ENCODE measurements at regions not wholly inside any gene's neighbourhood (a gene's known extent, or its start where the extent isn't known, plus 50 kb on each side); places are given as distances from the start of the nearest gene placed in this dataset.

DNA sequence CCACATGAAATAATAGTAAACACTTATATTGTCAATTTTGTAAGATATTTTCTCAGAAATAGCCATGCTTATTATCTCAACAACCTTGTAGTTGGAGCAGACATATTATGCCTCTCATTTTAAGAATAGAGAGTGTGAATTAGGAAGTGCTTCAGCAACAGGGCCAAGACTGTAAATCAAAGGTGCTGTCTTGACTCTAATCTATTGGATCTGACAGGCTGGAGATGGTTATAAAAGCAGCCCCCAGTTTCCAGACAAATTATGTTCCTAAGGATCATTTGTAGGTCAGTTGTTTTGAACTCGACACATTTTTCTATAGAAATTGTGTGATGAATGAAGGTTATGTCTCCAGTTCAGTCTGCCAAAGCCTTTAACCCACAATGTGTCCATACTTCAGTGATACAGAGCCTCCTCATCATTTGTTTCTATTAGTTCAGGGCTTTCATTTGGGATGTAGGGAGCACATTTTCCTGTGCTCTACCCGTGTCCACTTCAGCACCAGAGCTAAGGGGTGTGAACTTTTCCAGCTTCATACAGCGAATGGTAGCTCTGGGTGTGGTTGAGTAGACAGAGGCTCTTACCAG is 284.8 kb upstream of the FBXO33 start:
- no peak overlapping the region for H2AFZ ChIP-seq (ENCODE audit: low read length)
- H3K27ac ChIP-seq (ENCODE audit: low read length), result no peak overlapping the region
- no peaks in the 10 kb centered on the region for H3K9me3 ChIP-seq (ENCODE audit: low read length)
- H3K4me1 ChIP-seq (ENCODE audit: low read length), result no peaks in the 10 kb centered on the region
- H3K4me2 ChIP-seq (ENCODE audit: low read depth, low read length, poor library complexity, severe bottlenecking), result no peak overlapping the region
- H3K36me3 ChIP-seq (ENCODE audit: insufficient read depth, low read length), result no peaks in the 10 kb centered on the region
- H3K79me2 ChIP-seq (ENCODE audit: low read length), result no peaks in the 10 kb centered on the region
- H3K27me3 ChIP-seq (ENCODE audit: low read length), result no peaks in the 10 kb centered on the region
- H3K9me2 ChIP-seq (replicated peaks; ENCODE audit: insufficient read depth, low read length), result no peaks in the 10 kb centered on the region
- H4K20me1 ChIP-seq (ENCODE audit: insufficient read depth, low read depth, low read length), result no peaks in the 10 kb centered on the region
- no peak for DNase-seq
- H3K4me3 ChIP-seq (ENCODE audit: low read length), result no peak overlapping the region
- no peak overlapping the region for H3K9ac ChIP-seq (ENCODE audit: low read length)

DNA sequence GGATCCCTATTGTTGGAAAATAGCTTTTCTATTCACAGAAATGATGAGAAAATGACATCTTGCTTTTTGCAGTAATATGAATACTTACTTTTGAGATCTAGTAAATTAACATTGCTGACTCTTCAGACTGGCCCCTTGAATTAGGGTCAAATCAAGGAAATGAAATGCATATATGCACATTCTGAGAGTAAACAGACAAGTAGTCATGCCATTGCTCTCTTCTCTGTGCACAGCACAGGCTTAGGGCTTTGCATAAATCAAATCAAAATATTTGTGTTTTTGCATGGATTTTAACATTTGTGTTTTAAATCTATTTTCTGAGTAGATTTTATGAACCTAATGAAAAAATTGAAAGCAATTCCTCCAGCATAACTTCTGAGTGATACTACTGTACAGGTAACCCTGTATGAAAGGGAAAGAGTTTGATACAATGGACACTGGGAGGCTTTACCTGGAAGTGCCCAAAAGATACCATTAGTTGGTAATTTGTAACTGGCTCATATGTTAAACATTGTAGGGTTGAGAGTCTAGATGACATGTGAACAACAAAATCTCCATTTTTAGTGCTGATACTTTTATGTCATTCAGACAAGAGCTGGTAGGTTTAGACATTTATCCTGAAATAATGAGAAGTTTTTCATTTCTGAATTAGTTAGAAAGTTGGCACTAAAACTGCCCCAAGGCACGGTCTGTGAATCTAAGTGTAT is 280.2 kb upstream of the FBXO33 start:
- Histone ChIP-seq H3K4me1 (ENCODE audit: low read length) (no peaks in the 10 kb centered on the region), H3K9me2 (replicated peaks; ENCODE audit: insufficient read depth, low read length) (no peaks in the 10 kb centered on the region), H3K79me2 (ENCODE audit: low read length) (no peaks in the 10 kb centered on the region), H3K36me3 (ENCODE audit: insufficient read depth, low read length) (no peaks in the 10 kb centered on the region), H3K4me3 (ENCODE audit: low read length) (no peak overlapping the region), H4K20me1 (ENCODE audit: insufficient read depth, low read depth, low read length) (no peaks in the 10 kb centered on the region), H3K27me3 (ENCODE audit: low read length) (no peaks in the 10 kb centered on the region), H3K27ac (ENCODE audit: low read length) (no peak overlapping the region), H2AFZ (ENCODE audit: low read length) (no peak overlapping the region), H3K4me2 (ENCODE audit: low read depth, low read length, poor library complexity, severe bottlenecking) (no peak overlapping the region), H3K9me3 (ENCODE audit: low read length) (no peaks in the 10 kb centered on the region), H3K9ac (ENCODE audit: low read length) (no peak overlapping the region)
- no peak for DNase-seq

DNA sequence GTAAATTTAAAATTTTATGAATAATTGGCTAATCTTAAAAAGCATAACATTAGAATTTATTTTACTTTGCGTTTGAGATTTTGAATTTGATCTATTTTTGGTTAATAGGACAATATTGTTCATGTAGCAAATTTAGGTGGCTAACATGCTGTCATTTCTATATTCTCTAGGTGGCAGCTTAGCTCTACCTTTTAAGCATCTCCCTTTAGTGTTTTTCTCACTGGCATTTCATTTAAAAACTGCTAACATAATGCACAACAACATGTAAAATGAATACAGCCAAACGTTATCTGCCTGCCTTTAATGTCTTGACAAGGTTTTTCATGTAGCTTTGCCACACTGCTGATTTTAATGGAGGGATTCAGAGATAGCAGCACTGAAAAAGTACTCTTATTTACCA is 272.4 kb upstream of the FBXO33 start:
- Histone ChIP-seq H2AFZ (ENCODE audit: low read length) (no peak overlapping the region), H3K36me3 (ENCODE audit: insufficient read depth, low read length) (no peaks in the 10 kb centered on the region), H3K27me3 (ENCODE audit: low read length) (no peaks in the 10 kb centered on the region), H3K27ac (ENCODE audit: low read length) (no peak overlapping the region), H3K9me3 (ENCODE audit: low read length) (no peaks in the 10 kb centered on the region), H3K4me2 (ENCODE audit: low read depth, low read length, poor library complexity, severe bottlenecking) (no peak overlapping the region), H3K4me3 (ENCODE audit: low read length) (no peak overlapping the region), H3K9ac (ENCODE audit: low read length) (no peak overlapping the region), H3K79me2 (ENCODE audit: low read length) (no peaks in the 10 kb centered on the region), H3K4me1 (ENCODE audit: low read length) (no peaks in the 10 kb centered on the region), H4K20me1 (ENCODE audit: insufficient read depth, low read depth, low read length) (no peaks in the 10 kb centered on the region), H3K9me2 (replicated peaks; ENCODE audit: insufficient read depth, low read length) (no peaks in the 10 kb centered on the region)
- DNase-seq, result no peak

DNA sequence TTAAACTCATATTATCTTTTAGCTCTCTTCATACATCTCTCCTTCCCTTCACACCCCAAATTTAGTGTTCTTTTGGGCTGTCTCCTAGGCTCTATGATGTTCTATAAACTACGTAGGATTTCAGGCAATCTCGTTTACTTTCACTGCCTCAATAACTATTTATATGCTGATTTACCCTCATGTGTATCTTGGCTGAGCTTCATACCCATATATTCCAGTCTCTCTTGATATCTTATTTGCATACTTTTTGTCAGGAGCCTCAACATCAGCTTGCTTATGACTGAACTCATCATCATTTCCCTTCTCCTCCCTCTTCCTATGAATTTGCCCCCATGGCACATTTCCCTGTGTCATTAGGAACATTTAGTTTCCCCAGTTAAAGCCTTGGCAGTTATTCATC is 262.1 kb upstream of the FBXO33 start:
- DNase-seq, result no peak
- Histone ChIP-seq H3K79me2 (ENCODE audit: low read length) (no peaks in the 10 kb centered on the region), H3K9me3 (ENCODE audit: low read length) (no peaks in the 10 kb centered on the region)

DNA sequence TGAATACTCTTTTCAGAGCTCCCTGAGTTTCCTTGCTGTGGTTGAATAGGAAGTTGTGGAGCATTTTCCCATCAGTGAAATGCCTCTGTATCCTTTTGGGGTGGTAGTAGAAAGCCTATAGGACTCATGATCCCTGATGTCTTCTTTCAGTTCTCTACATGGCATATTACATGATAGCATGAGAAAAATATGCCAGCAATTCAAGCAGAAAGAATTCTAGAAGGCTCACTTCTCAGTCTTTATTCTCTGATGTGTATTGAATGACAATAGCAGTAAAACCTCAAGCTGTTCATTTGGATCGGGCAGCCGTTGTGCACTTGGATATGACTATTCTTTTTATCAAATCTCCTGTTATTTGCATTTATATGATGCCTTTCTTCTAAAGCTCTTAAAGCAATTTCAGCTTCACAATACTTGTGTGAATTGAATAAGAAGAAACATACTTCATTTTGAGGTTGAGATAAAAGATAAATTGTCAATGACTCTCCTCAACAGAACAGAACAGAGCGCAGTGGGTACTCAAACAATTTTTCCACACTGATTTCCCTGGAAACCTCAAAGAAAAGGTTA is 251.5 kb upstream of the FBXO33 start:
- DNase-seq, result no peak
- H3K4me3 ChIP-seq (ENCODE audit: low read length), result no peak overlapping the region
- no peaks in the 10 kb centered on the region for H3K9me2 ChIP-seq (replicated peaks; ENCODE audit: insufficient read depth, low read length)
- no peak overlapping the region for H3K27ac ChIP-seq (ENCODE audit: low read length)
- no peak overlapping the region for H3K9ac ChIP-seq (ENCODE audit: low read length)
- H4K20me1 ChIP-seq (ENCODE audit: insufficient read depth, low read depth, low read length), result no peaks in the 10 kb centered on the region
- no peaks in the 10 kb centered on the region for H3K79me2 ChIP-seq (ENCODE audit: low read length)
- no peak overlapping the region for H3K4me2 ChIP-seq (ENCODE audit: low read depth, low read length, poor library complexity, severe bottlenecking)
- no peaks in the 10 kb centered on the region for H3K27me3 ChIP-seq (ENCODE audit: low read length)
- no peak overlapping the region for H2AFZ ChIP-seq (ENCODE audit: low read length)
- H3K4me1 ChIP-seq (ENCODE audit: low read length), result no peaks in the 10 kb centered on the region
- H3K9me3 ChIP-seq (ENCODE audit: low read length), result no peaks in the 10 kb centered on the region
- H3K36me3 ChIP-seq (ENCODE audit: insufficient read depth, low read length), result no peaks in the 10 kb centered on the region

More for the DNA sequence above, 262.1 kb upstream of the FBXO33 start:
- Histone ChIP-seq H3K9ac (ENCODE audit: low read length) (no peak overlapping the region), H3K4me2 (ENCODE audit: low read depth, low read length, poor library complexity, severe bottlenecking) (no peak overlapping the region), H3K4me1 (ENCODE audit: low read length) (no peaks in the 10 kb centered on the region), H2AFZ (ENCODE audit: low read length) (no peak overlapping the region), H3K27me3 (ENCODE audit: low read length) (no peaks in the 10 kb centered on the region), H3K36me3 (ENCODE audit: insufficient read depth, low read length) (no peaks in the 10 kb centered on the region), H3K4me3 (ENCODE audit: low read length) (no peak overlapping the region), H4K20me1 (ENCODE audit: insufficient read depth, low read depth, low read length) (no peaks in the 10 kb centered on the region), H3K27ac (ENCODE audit: low read length) (no peak overlapping the region), H3K9me2 (replicated peaks; ENCODE audit: insufficient read depth, low read length) (no peaks in the 10 kb centered on the region)

DNA sequence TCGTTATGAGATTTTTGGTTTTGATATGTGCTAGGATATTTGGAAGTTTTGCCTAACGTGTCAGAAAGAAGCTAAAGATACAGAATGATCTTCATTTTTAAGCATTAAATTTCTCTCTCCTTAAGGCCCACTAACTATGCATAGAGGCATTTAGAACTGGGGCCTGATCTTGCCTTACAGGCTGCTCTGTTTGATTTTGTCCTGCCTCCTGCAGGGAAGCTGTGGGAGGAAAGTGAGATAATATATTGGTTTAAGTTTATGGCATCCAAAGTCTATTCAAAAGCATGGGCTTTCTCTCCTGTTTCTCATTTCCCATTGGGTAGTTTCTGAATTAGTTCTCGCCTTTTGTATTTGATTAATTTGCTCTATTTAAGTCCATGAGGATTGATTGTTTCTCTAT is 250.3 kb upstream of the FBXO33 start:
- H3K9ac ChIP-seq (ENCODE audit: low read length), result no peak overlapping the region
- H3K9me3 ChIP-seq (ENCODE audit: low read length), result no peaks in the 10 kb centered on the region
- no peaks in the 10 kb centered on the region for H3K27me3 ChIP-seq (ENCODE audit: low read length)
- no peak overlapping the region for H2AFZ ChIP-seq (ENCODE audit: low read length)
- no peak for DNase-seq
- H3K4me2 ChIP-seq (ENCODE audit: low read depth, low read length, poor library complexity, severe bottlenecking), result no peak overlapping the region
- no peaks in the 10 kb centered on the region for H4K20me1 ChIP-seq (ENCODE audit: insufficient read depth, low read depth, low read length)
- H3K9me2 ChIP-seq (replicated peaks; ENCODE audit: insufficient read depth, low read length), result no peaks in the 10 kb centered on the region
- no peaks in the 10 kb centered on the region for H3K36me3 ChIP-seq (ENCODE audit: insufficient read depth, low read length)
- H3K79me2 ChIP-seq (ENCODE audit: low read length), result no peaks in the 10 kb centered on the region
- H3K4me3 ChIP-seq (ENCODE audit: low read length), result no peak overlapping the region
- no peak overlapping the region for H3K27ac ChIP-seq (ENCODE audit: low read length)
- no peaks in the 10 kb centered on the region for H3K4me1 ChIP-seq (ENCODE audit: low read length)

DNA sequence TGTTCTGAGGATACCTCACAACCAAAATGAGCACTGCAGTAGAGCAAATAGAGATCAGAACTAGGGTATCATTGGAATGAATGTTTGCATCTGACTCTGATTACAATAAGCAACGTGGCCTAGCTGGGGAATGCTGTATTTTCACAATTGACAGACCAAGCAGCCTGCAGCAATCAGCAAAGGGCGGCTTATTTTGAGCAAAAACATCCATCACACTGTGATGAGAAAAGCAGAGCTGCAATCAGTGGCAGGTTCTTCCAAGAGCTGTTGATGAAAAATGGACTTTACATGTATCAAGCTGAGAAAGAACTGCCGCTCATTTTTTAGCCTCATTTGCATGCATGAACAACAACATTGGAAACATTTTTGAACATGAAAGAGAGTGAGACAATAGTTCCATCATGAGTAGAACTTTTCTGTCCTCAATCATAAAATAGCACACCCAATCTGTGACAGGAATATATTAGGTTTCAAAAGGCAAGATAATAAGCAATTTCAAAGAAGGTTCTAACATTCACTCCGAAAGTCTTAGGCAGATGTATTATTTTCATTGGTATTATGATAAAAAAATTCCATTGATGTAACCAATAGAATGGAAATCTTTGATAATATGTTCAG is 249.7 kb upstream of the FBXO33 start:
- Histone ChIP-seq H3K27me3 (ENCODE audit: low read length) (no peaks in the 10 kb centered on the region), H3K27ac (ENCODE audit: low read length) (no peak overlapping the region), H3K4me1 (ENCODE audit: low read length) (no peaks in the 10 kb centered on the region), H3K79me2 (ENCODE audit: low read length) (no peaks in the 10 kb centered on the region), H2AFZ (ENCODE audit: low read length) (no peak overlapping the region), H4K20me1 (ENCODE audit: insufficient read depth, low read depth, low read length) (no peaks in the 10 kb centered on the region), H3K9me3 (ENCODE audit: low read length) (no peaks in the 10 kb centered on the region), H3K4me2 (ENCODE audit: low read depth, low read length, poor library complexity, severe bottlenecking) (no peak overlapping the region), H3K4me3 (ENCODE audit: low read length) (no peak overlapping the region), H3K36me3 (ENCODE audit: insufficient read depth, low read length) (no peaks in the 10 kb centered on the region), H3K9ac (ENCODE audit: low read length) (no peak overlapping the region), H3K9me2 (replicated peaks; ENCODE audit: insufficient read depth, low read length) (no peaks in the 10 kb centered on the region)
- no peak for DNase-seq

DNA sequence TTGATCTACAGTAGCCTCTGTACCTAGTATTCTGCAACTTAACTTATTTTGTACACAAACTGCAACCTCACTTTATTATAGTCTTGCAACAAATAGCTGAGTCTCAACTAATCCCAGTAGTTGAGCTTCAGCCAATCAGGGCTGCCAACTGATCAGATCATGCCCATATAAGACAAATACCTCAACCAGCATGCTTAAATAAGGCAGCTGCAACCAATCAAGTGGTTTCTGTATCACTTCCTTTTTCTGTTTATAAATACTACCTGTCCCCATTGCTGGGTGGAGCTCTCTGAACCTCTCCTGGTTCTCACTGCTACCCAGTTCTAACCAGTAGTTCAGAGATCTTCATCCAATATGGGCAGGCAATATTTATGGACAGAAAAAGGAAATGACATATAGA is 248.5 kb upstream of the FBXO33 start:
- no peaks in the 10 kb centered on the region for H3K9me3 ChIP-seq (ENCODE audit: low read length)
- no peak overlapping the region for H3K4me3 ChIP-seq (ENCODE audit: low read length)
- peak; percentile 51 for DNase-seq
- H3K4me2 ChIP-seq (ENCODE audit: low read depth, low read length, poor library complexity, severe bottlenecking), result no peak overlapping the region
- no peaks in the 10 kb centered on the region for H3K79me2 ChIP-seq (ENCODE audit: low read length)
- H3K36me3 ChIP-seq (ENCODE audit: insufficient read depth, low read length), result no peaks in the 10 kb centered on the region
- no peaks in the 10 kb centered on the region for H3K27me3 ChIP-seq (ENCODE audit: low read length)
- no peaks in the 10 kb centered on the region for H3K9me2 ChIP-seq (replicated peaks; ENCODE audit: insufficient read depth, low read length)
- no peaks in the 10 kb centered on the region for H3K4me1 ChIP-seq (ENCODE audit: low read length)
- no peak overlapping the region for H3K9ac ChIP-seq (ENCODE audit: low read length)
- H2AFZ ChIP-seq (ENCODE audit: low read length), result no peak overlapping the region
- H3K27ac ChIP-seq (ENCODE audit: low read length), result no peak overlapping the region
- no peaks in the 10 kb centered on the region for H4K20me1 ChIP-seq (ENCODE audit: insufficient read depth, low read depth, low read length)

All from Karpas-422 (cell line).